ENCODE measurements at regions not wholly inside any gene's neighbourhood (a gene's known extent, or its start where the extent isn't known, plus 50 kb on each side); places are given as distances from the start of the nearest gene placed in this dataset.
A peak's percentile ranks its signal among the peaks of the same experiment; 100 is the strongest.

DNA sequence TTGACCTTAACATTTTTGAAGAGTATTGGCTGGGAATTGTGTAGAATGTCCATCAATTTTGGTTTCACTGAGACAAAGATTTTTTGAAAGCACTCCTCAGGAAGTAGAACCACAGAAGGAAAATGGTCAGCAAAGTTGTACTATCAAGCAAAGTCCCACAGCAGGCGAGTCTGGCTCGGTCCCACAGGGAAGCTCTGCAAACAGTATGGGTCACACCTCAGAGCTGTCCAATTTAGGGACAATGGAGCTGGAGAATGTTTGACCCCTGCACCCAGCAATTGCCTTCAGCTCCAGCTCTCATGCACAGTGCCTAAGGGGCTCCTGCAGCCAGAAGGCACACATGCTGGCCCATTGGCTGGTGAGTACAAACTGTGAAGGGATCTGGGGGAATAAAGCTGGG, 147.0 kb downstream of the MAFB start:
- no peak for DNase-seq (ENCODE audit: low read depth)

DNA sequence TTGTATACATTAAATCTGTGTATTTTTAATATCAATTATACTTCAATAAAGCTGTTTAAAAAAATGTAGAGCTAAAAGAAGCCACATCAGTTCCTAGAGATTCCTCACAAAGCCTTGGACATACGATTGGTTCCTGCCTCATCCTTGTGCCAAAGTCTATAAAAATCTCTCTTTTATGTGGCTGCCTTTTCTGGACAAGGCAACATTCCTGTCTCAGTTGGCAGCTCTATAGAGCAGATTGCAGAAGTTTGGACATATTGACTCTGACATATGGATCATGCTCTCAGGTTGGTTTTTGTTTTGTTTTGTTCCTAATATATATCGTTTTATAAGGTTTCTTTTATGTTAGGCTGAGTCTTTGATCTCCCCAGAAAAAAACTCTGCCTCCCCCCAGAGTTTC, 148.9 kb downstream of the MAFB start:
- no peak for DNase-seq (ENCODE audit: low read depth)

DNA sequence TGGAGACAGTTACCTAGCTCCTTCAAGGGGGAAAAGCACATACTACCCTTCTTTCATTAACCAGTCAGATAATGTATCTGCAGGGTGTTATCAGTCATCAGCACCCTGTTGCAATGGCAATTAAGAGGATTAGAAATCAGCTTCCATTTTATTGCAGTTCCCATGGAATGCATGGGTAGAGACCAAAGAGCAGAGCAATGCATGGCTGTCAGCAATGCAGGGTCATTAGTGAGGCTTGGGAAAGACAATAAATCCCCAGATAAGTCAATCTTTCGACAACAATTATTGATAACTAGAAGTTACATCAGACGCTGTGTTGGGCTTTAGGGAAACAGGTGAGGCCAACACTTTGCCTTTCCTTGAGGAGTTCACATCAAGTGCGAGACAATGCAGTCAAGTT, 150.9 kb downstream of the MAFB start:
- no peak for DNase-seq (ENCODE audit: low read depth)

GRCh38 chr20:40536808-40537207, 152.2 kb downstream of the MAFB start:
- peak; percentile 7 for DNase-seq (ENCODE audit: low read depth)

DNA sequence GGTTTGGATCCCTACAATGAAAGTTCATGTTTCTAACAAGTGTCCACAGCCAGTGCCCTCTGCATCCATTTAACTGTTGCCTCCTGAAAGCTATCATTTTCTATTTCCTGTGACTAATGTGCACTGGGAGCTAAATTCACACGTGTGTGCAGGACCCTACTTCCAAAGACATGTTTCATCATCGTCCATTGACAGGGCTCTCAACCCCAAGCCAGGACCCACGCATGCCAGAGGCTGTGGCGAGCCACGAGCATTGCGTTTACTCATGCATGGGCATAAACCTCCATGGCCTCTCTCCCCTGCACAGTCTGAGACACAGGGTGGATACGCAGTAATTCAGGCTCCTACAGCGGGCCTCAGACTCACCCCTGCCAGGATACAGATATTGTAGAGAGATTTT, 153.2 kb downstream of the MAFB start:
- DNase-seq (ENCODE audit: low read depth), result peak; percentile 39

GRCh38 chr20:40532103-40532502, 156.9 kb downstream of the MAFB start:
- peak; percentile 25 for DNase-seq (ENCODE audit: low read depth)

DNA sequence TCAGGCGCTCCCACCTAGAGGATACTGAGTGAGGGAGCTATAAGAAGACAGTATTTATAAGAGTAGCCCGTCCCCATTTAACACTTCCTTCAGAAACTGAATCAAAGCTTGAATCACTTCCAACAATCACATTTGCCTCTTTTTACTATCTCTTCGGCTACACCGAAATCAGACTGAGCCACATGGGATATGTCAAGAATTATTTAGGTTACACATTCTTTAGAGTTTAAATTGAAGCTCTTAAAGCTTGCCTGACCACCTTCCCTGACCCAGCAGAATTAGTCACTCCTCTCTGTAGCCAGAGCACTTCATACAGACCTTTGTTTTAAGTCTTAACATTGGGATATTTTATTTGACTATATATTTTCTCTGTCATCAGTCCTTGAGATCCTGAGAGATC, 163.7 kb downstream of the MAFB start:
- DNase-seq (ENCODE audit: low read depth), result peak; percentile 39

- DNase-seq (ENCODE audit: low read depth), result peak; percentile 53
Measured at GRCh38 chr20:40524071-40524470, 165.0 kb downstream of the MAFB start.

GRCh38 chr20:40522405-40522804, 166.6 kb downstream of the MAFB start:
- no peak for DNase-seq (ENCODE audit: low read depth)

DNA sequence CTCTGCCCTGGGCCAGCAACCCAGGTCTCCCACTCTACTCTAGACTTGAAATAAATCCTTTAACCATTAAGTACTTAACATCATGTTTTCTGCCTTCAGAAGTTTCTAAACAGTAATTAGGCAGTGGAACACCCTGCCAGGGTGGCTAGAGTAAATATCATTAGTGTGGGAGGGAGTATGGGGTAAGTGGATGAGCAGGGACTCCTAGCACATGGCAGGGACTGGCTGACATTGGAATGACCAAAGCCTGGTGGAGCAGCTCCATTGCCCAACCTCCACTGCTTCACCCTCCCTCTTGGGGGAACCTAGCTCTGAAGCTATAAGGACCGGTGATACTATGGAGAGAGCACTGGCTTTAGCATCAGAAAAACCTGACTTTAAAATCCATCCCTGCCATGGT, 167.1 kb downstream of the MAFB start:
- DNase-seq (ENCODE audit: low read depth), result no peak

- no peak for DNase-seq (ENCODE audit: low read depth)
Measured at GRCh38 chr20:40519918-40520317, 169.1 kb downstream of the MAFB start.

DNA sequence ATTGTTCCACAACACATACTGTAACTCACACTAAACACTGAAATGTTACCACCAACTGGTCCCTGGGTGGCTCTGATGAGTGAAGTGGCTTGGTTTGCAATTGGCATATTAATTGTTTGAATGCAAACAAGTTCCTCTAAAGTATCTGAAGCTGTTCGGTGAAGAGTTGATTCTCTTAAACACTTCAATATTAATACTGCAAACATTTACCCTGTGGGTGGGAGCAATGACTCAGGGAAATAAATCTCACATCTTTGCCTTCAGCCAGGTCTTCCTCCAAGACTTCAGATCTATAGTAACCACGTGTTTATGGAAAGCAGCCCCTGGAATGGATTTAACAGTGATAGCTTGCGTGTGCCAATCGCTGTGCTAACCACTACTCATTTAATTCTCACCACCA, 176.0 kb downstream of the MAFB start:
- no peak for DNase-seq (ENCODE audit: low read depth)

- DNase-seq (ENCODE audit: low read depth), result no peak
Measured at GRCh38 chr20:40512591-40512990, 176.4 kb downstream of the MAFB start.

GRCh38 chr20:40511478-40511877, 177.6 kb downstream of the MAFB start:
- peak; percentile 64 for DNase-seq (ENCODE audit: low read depth)

DNA sequence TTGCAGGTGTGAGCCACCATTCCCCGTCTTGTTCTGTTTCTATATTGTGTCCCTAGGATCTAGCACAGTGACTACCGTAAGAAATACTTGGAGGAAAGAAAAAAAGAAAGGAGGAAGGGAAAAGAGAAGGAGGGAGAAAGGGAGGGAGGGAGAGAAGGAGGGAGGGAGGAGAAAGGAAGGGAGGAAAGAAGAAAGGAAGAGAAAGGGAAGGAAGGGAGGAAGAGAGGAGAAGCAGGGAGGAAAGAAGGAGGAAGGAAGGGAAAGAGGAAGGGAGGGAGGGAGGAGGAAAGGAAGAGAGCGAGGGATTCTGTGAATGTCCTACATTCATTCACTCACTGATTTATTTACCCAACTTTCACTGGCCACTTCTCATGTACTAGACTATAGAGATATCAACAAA, 178.4 kb downstream of the MAFB start:
- no peak for DNase-seq (ENCODE audit: low read depth)

- DNase-seq (ENCODE audit: low read depth), result no peak
Measured at GRCh38 chr20:40508821-40509220, 180.2 kb downstream of the MAFB start.

GRCh38 chr20:40506537-40506939, 182.5 kb downstream of the MAFB start:
- peak; percentile 99 for DNase-seq (ENCODE audit: low read depth)

DNA sequence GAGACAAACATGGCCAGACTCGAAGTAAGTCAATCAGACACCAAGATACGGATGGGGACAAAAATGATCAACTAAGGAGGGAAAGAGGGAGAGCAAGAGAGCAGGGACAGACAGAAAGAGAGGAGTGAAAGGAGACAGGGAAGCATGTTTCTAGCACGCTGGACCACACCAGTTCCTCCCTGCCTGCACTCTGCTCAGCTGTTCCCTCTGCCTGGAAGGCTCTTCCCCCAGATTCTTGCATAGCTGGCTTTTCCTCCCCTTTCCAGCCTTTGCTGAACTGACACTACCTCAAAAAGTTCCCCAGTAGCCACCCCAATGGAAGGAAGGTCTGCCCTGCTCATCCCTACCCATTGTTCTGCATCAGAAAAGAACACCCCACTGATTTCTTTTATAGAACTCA, 185.9 kb downstream of the MAFB start:
- DNase-seq (ENCODE audit: low read depth), result no peak

DNA sequence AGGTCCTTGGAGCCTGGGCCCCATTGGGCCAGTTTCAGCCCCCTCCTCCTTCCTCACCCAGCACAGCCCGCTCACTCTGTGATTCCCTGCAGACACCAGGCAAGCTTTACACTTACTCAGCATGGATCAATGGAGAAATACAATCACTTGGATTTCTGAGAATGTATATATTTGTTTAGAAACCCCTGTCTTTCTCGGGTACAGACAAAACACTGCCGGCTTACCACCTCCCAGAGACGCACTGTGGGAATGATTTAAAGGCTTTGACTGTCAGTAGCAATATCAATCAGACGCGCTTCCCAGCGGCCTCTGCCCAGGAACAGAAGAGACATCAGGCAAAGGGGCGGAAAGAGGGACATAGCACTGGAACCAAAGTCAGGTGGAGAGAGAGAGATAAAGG, 186.5 kb downstream of the MAFB start:
- no peak for DNase-seq (ENCODE audit: low read depth)

- DNase-seq (ENCODE audit: low read depth), result no peak
Measured at GRCh38 chr20:40499391-40499790, 189.6 kb downstream of the MAFB start.

GRCh38 chr20:40497899-40498691, 190.9 kb downstream of the MAFB start:
- DNase-seq (ENCODE audit: low read depth), result peak; percentile 95

GRCh38 chr20:40495956-40496355, 193.1 kb downstream of the MAFB start:
- DNase-seq (ENCODE audit: low read depth), result no peak

GRCh38 chr20:40494248-40494647, 194.8 kb downstream of the MAFB start:
- DNase-seq (ENCODE audit: low read depth), result no peak

- DNase-seq (ENCODE audit: low read depth), result peak; percentile 87
Measured at GRCh38 chr20:40493549-40493948, 195.5 kb downstream of the MAFB start.

Data from HT1080 (cell line).